Anterior cingulate cortex (tissue), 58 donors: ENCODE measurements at regions not wholly inside any gene's neighbourhood (a gene's known extent, or its start where the extent isn't known, plus 50 kb on each side); places are given as distances from the start of the nearest gene placed in this dataset.
"Not testable (repeated sequence)": the region's sequence is repeated elsewhere in the genome, so short reads cannot be mapped to it uniquely, and the experiment has no call there.

ENCODE experiments used
- DNase-seq, 58 donors: peaks; one replicate each; lab custom pipeline; 2025; lab: John Stamatoyannopoulos, UW

GRCh38 chr3:194857469-194858113 lies 171.9 kb downstream of the FAM43A start:
- no peak for DNase-seq

- DNase-seq = no peak
These were observed 172.7 kb downstream of the FAM43A start for GRCh38 chr3:194858382-194858781.

GRCh38 chr3:194860725-194861124 lies 175.0 kb downstream of the FAM43A start:
- DNase-seq = no peak

GRCh38 chr3:194861375-194861774 lies 175.7 kb downstream of the FAM43A start:
- DNase-seq = no peak

- DNase-seq = no peak
These were observed 179.4 kb downstream of the FAM43A start for GRCh38 chr3:194865061-194865460.

- DNase-seq = no peak
These were observed 179.9 kb downstream of the FAM43A start for GRCh38 chr3:194865615-194866014.

- DNase-seq = no peak
These were observed 180.6 kb downstream of the FAM43A start for GRCh38 chr3:194866236-194866635.

GRCh38 chr3:194867270-194867983 lies 181.7 kb downstream of the FAM43A start:
- no peak for DNase-seq

GRCh38 chr3:194868831-194869230 lies 183.1 kb downstream of the FAM43A start:
- no peak for DNase-seq

GRCh38 chr3:194869482-194870169 lies 183.9 kb downstream of the FAM43A start:
- no peak for DNase-seq

- DNase-seq = no peak
These were observed 184.9 kb downstream of the FAM43A start for GRCh38 chr3:194870394-194871110.

- no peak for DNase-seq
These were observed 185.6 kb downstream of the FAM43A start for GRCh38 chr3:194871143-194871863.

- peak in 9 of 58 donors; percentile 15 to 47 (median 27) for DNase-seq
These were observed 186.4 kb downstream of the FAM43A start for GRCh38 chr3:194871864-194872668.

GRCh38 chr3:194872669-194872977 lies 186.9 kb downstream of the FAM43A start:
- DNase-seq = no peak

GRCh38 chr3:194873474-194873873 lies 187.8 kb downstream of the FAM43A start:
- DNase-seq = not testable (repeated sequence)

GRCh38 chr3:194874206-194874605 lies 188.5 kb downstream of the FAM43A start:
- no peak for DNase-seq

GRCh38 chr3:194874783-194875182 lies 189.1 kb downstream of the FAM43A start:
- no peak for DNase-seq

- DNase-seq = no peak
These were observed 190.1 kb downstream of the FAM43A start for GRCh38 chr3:194875581-194876402.
